GM13976 (cell line): ENCODE measurements at regions not wholly inside any gene's neighbourhood (a gene's known extent, or its start where the extent isn't known, plus 50 kb on each side); places are given as distances from the start of the nearest gene placed in this dataset.

Experiments
- DNase-seq: peaks from one replicate; pipeline ENCODE4 v3.0.0; 2012; ENCODE audit warnings: low spot score
- in situ Hi-C: fragments of 300-500 bp; cut with MboI; formaldehyde crosslinking; loops from one replicate; pipeline ENCODE4 v1.12.0; 2022; ENCODE audit warnings: low sequenced_read_pairs, mixed read lengths, inconsistent platforms; ENCODE audit not compliant: unreplicated experiment
- TF ChIP-seq, protein P1 (sequence below): IDR thresholded peaks from 2 replicates; pipeline ENCODE4 v1.5.1; 2012; ENCODE audit warnings: borderline replicate concordance, mild to moderate bottlenecking; ENCODE audit not compliant: insufficient read depth; ENCODE audit errors: extremely low read depth, missing control alignments, control extremely low read depth

DNA sequence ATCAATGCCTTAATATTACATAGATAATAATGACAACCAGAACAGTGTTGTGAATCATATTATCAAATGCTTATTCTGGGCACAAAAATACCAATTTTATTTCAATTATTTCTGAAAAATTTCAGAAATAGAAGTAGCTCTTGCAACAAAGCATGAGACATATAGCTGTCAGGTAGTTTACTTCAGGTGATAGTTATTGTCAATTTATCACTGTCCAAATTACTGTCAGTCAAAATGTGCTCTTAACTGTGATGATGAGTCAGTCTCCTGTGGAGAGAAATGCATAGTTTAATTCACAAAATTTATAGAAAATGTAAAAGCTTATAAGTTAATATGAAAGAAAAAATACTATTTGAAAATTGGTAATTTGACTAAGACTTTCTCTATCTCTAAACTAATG, 1078.4 kb upstream of the GBE1 start:
- DNase-seq, result no peak
- TF ChIP-seq, protein P1, sequence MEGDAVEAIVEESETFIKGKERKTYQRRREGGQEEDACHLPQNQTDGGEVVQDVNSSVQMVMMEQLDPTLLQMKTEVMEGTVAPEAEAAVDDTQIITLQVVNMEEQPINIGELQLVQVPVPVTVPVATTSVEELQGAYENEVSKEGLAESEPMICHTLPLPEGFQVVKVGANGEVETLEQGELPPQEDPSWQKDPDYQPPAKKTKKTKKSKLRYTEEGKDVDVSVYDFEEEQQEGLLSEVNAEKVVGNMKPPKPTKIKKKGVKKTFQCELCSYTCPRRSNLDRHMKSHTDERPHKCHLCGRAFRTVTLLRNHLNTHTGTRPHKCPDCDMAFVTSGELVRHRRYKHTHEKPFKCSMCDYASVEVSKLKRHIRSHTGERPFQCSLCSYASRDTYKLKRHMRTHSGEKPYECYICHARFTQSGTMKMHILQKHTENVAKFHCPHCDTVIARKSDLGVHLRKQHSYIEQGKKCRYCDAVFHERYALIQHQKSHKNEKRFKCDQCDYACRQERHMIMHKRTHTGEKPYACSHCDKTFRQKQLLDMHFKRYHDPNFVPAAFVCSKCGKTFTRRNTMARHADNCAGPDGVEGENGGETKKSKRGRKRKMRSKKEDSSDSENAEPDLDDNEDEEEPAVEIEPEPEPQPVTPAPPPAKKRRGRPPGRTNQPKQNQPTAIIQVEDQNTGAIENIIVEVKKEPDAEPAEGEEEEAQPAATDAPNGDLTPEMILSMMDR, result no peak
- in situ Hi-C loops, result no loop called here

DNA sequence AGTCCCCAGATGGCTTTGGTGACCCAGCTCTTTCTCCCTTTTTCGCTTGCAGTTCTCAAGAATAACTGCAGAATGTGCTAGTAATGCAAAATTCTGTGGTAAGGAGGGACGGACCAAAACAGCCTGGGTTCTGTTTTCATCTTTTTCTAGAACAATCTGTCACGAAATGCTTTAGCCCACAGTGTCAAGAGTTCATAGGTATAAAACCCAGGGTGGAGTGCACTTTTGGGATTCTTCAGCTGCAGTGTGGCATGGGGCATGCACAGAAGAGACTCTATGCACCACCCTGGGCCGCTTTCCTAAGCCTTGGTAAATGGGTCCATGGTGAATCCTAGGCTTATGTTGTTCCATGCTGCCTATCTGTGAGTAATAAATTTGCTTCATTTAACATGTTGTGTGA, 1072.7 kb upstream of the GBE1 start:
- DNase-seq, result no peak
- TF ChIP-seq, protein P1, result no peak
- in situ Hi-C loops, result no loop called here

DNA sequence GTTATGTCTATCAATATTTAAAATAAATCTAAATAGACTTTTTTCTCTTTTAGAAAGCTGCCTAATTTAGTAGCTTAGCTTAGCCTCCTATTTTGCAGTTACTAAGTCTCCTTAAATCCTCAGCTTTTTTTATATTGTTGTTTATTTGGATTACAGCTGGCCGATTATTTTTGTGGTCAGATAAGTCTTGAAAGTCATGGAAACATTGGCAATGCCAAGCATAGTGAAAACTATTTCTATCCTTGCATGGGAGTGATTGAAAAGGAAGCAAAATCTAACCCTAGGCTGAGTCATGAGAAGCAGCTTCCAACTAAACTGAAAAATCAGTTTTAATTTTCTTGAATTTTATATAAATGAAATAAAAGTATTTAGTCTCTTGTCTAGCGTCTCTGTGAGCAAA, 1063.0 kb upstream of the GBE1 start:
- no peak for DNase-seq
- TF ChIP-seq, protein P1, result no peak
- in situ Hi-C loops, result no loop called here

DNA sequence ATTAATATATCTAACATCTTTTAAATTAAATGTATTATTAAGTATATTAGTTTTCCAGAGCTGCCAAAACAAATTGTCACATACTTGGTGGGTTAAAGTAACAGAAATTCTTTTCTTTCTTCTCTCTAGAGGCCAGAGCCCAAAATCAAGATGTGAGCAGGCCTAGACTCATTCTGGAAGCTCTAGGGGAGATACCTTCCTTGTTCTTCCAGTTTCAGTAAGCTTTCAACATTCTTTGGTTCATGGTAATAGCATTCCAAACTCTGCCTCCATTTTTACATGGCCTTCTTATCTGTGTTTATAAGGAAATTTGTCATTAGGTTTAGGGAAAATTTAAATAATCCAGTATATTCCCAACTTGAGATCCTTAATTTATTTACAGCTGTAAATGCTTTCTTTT, 1054.6 kb upstream of the GBE1 start:
- TF ChIP-seq, protein P1, result no peak
- in situ Hi-C loops, result no loop called here
- DNase-seq, result no peak

DNA sequence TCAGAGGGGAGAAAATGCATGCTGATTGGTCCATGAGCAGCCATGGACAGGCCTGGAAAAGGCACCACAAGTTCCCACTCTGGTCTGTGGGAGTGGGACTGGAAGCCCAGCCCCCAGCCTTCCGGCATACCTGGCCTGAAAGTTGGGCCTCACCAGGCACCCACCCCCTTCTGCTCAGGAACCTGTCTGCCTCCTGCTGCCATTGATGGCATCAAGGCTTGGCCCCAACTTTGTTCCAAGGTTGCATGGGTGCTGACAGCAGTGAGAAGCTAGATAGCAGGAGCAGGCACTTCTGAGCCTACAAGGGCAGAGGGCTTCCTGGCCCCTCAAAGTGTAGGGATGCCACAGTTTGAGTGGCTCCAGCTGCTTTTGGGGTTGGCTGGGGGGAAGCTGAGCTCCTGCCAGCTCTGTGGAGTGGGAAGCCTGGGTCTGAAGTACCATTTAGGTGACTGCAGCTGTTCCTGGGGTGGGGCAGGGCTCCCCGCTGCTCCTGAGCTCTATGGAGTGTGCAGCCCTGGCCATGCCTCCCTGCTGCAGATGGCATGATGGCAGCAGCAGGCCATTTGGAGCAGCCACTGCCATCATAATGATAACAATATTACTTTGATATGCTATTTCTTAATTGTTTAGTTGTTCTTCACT, 1054.1 kb upstream of the GBE1 start:
- TF ChIP-seq, protein P1, result no peak
- no peak for DNase-seq
- in situ Hi-C loops, result no loop called here

DNA sequence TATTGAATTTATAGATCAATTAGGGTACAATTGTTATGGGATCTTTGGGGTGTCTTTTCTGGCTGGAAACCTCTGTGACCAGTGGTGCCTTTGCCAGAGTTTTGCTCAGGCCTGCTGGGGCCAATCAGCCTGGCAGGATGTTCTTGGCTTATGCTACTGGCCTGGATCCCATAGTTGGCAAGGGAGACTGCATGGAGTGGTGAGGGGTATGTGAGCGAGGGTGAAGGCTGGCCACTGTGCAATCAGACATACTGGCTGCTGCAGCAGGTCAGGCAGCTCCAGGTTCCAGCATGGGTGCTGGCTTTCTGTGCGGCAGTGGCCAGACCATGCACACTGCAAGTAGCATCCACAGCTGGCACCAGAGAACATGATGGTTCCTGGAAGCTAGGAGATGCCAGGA, 1053.2 kb upstream of the GBE1 start:
- DNase-seq, result no peak
- in situ Hi-C loops, result no loop called here
- TF ChIP-seq, protein P1, result no peak
